ENCODE measurements at regions not wholly inside any gene's neighbourhood (a gene's known extent, or its start where the extent isn't known, plus 50 kb on each side); places are given as distances from the start of the nearest gene placed in this dataset.

GRCh38 chr5:4089087-4089486, 493.5 kb downstream of the IRX1 start:
- TF ChIP-seq POLR2A (IDR thresholded peaks at IDR 0.05) (no peak), CTCF (IDR thresholded peaks at IDR 0.05) (no peak)
